GM21515 (cell line): ENCODE measurements at regions not wholly inside any gene's neighbourhood (a gene's known extent, or its start where the extent isn't known, plus 50 kb on each side); places are given as distances from the start of the nearest gene placed in this dataset.
"Not testable (repeated sequence)": the region's sequence is repeated elsewhere in the genome, so short reads cannot be mapped to it uniquely, and the experiment has no call there.

Source experiments
- ATAC-seq: cut with Tn5 transposase; IDR thresholded peaks from one replicate; pipeline ENCODE4 v1.9.1; 2021; ENCODE audit not compliant: unreplicated experiment

- ATAC-seq = no peak
Observed at GRCh38 chr9:78383130-78383529, 86.2 kb downstream of the PSAT1 start.

GRCh38 chr9:78386348-78386747, 89.4 kb downstream of the PSAT1 start:
- no peak for ATAC-seq

DNA sequence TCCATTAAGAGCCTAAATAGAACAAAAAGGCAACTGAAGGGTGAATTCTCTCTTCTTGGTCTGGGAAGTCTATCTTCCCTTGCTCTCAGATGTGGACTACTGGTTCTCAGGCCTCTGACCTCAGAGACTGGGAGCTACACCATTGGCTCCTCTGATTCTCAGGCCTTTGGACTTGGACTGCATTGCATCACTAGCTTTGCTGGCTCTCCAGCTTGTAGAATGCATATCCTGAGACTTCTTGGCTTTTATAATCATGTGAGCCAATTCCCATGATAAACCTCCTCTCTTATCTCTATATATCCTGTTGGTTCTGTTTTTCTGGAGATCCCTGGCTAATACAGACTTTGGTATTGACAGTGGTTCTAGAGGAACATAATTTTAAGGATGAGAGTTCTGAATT, 89.8 kb downstream of the PSAT1 start:
- ATAC-seq = no peak

DNA sequence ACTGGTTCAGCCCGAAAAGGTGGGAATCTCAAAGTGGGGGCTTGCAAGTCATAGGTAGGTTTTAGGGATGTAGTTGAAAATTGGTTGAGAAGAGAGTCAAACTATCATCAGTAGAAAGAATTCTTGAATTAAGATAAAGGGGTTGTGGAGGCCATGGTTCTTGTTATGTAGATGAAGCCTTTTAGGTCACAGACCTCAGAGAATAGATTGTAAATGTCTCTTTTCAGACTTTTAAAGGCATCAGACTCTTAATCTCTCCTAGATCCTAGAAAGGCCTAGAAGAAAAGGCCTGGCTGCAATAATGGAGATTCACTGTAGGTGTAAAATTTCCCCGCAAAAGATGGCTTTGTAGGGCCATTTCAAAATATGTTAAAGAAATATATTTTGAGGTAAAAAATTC, 96.4 kb downstream of the PSAT1 start:
- ATAC-seq = no peak

DNA sequence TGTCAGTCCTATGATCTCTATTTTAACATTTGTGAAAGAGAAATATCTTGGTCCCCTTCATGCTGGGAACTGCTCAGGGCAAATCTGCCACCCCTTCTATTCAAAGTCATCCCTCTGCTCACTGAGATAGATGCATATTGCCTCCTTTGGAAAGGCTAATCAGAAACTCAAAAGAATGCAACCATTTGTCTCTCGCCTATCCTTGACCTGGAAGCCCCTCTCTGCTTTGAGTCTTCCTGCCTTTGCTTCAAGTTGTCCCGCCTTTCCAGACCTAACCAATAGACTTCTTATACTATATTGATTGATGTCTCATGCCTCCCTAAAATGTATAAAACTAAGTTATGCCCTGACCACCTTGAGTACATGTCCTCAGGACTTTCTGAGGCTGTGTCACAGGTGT, 97.0 kb downstream of the PSAT1 start:
- ATAC-seq = no peak

DNA sequence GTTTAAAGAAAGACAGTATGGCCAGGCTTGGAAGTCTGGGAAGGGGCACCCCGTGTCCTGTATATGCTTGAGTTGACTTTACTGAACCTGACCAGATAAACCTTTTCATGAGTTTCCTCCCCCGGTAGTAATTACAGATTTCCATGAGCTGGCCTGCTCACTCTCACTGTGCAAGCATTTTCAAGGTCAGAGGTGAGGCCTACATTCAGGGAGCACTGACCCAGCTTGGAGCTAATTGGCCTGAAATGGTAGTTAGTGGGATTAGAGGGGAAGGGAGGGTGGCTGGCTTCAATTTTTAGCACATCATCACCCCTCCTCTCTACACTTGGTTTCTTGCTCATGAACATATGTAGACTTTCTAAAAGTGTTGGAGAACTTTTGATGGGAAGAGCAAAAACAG, 99.2 kb downstream of the PSAT1 start:
- no peak for ATAC-seq

- ATAC-seq = no peak
Observed at GRCh38 chr9:78397045-78397444, 100.1 kb downstream of the PSAT1 start.

DNA sequence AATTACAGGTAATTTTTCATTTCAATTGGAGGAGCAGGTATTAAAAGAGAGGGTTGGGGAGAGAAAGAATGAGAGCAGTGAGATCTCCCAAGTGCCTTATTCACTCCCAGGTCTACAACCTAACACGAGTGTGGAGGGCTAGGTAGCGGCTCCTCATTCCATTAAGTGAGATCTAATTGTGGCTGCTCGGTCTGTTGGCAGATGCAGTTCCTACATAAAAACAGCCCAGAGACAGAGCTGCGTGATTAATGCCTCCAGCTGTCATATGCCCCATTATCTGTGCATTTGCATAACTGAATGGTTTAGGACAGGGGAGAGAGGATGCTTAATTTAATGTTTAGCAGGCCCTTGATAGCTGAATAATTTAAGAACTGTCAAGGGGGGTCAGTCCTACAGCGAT, 100.5 kb downstream of the PSAT1 start:
- no peak for ATAC-seq

DNA sequence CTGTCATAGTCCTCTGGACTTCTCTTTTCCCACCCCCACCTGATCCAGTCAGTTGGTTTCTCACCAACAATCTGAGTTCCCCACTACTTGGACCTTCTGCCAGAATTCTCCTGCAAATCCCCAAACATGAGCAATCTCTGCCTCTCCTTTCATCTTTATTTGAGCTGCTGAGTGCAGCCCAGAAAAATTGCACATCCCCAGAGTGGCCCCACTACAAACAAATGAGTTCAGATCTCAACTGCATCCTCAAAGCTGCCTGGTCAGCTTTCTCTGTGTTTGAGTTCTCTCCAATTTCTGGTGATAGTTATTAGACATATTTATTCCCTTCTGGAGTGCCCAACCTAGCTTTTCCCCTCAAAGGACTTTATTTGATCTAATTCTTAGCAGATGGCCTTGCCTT, 102.2 kb downstream of the PSAT1 start:
- no peak for ATAC-seq

DNA sequence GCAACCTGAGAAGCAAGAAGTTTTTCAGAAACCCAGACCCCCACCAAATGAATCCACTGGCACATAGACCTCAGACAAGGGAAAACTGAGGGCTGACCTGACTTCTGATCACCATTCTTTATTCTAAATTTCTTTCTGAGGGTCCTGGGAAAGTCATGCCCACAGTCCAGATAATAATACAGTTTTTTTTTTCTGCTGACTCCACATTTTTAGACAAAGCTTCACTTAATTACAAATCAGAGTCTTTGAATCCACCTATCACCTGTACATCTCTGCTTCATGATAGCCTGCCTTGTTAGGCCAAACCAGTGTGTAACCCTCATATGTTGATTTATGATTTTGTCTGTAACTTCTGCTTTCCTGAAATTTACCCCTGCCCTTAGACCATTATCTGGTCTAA, 103.6 kb downstream of the PSAT1 start:
- ATAC-seq = no peak

DNA sequence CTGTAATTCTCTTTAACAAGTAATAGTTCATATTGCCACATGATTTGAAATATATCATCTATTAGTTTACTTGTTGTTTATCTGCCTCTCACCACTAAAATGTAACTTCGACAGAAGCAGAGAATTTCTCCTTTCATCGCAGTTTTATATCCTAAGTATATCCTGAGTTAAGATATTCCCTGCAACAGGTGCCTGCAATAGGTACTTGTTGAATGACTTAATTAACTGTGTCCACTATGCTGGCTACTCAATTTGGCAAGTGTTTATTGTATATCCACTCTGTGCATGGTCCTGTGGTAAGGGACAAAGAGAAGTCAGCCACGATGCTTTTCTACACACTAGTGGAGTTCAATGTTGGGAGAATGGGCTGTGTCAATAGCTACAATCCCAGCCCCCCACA, 108.5 kb downstream of the PSAT1 start:
- ATAC-seq = no peak

GRCh38 chr9:78406146-78406545, 109.2 kb downstream of the PSAT1 start:
- no peak for ATAC-seq

- ATAC-seq = no peak
Observed at GRCh38 chr9:78406933-78407332, 110.0 kb downstream of the PSAT1 start.

- no peak for ATAC-seq
Observed at GRCh38 chr9:78407636-78408312, 110.8 kb downstream of the PSAT1 start.

DNA sequence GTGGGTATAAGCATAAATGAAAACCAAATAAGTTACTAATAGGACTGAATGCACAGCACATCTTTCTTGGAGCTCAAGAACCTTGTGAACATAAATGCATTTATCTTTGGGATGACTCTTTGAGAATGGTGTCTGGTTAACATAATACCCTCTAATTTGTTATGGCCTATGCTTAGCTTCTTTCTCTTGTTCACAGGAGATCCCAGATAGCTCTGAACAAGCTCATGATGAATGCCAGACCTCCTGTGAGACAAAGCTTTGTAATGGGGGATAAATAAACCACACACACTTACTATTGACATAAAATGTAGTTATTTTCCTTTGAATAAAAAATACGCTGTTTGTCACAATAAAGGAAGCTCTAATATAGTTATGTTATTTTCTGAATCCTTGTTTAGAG, 111.5 kb downstream of the PSAT1 start:
- ATAC-seq = no peak

DNA sequence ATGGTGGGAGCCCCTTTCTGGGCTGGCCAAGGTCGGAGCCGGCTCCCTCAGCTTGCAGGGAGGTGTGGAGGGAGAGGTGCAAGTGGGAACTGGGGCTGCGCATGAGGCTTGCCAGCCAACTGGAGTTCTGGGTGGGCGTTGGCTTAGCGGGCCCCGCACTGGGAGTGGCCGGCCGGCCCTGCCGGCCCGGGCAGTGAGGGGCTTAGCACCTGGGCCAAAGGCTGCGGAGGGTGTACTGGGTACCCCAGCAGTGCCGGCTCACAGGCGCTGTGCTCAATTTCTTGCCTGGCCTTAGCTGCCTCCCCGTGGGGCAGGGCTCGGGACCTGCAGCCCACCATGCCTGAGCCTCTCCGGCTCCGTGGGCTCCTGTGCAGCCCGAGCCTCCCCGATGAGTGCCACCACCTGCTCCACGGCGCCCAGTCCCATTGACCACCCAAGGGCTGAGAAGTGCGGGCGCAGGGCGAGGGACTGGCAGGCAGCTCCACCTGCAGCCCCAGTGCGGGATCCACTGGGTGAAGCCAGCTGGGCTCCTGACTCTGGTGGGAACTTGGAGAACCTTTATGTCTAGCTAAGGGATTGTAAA, 113.1 kb downstream of the PSAT1 start:
- not testable (repeated sequence) for ATAC-seq

GRCh38 chr9:78422309-78422708, 125.4 kb downstream of the PSAT1 start:
- ATAC-seq = no peak

GRCh38 chr9:78424299-78424698, 127.4 kb downstream of the PSAT1 start:
- no peak for ATAC-seq

- no peak for ATAC-seq
Observed at GRCh38 chr9:78428640-78429039, 131.7 kb downstream of the PSAT1 start.

DNA sequence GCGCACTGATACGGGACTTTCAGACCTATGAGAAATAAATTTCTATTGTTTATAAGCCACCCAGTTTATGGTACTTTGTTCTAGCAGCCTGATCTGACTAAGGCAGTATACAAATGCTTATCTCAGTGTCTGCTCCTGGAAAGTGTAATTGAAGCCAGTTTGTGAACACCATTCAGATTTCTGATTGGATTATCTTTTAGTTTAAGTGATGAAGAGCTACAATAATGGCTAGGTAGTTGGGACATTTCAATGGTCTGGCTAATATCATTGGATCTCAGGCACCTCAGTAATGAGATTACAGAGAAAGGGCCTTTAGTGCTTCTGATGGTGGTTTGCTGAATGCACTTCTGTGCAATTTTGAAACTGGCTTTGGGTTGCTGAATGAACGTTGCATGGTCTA, 133.5 kb downstream of the PSAT1 start:
- ATAC-seq = no peak

DNA sequence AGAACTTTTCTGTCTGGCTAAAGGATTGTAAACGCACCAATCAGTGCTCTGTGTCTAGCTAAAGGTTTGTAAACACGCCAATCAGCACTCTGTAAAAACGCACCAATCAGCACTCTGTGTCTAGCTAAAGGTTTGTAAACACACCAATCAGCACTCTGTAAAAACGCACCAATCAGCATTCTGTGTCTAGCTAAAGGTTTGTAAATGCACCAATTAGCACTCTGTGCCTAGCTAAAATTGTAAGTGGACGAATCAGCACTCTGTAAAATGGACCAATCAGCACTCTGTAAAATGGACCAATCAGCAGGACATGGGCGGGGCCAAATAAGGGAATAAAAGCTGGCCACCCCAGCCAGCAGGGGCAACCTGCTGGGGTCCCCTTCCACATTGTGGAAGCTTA, 134.1 kb downstream of the PSAT1 start:
- ATAC-seq = not testable (repeated sequence)

DNA sequence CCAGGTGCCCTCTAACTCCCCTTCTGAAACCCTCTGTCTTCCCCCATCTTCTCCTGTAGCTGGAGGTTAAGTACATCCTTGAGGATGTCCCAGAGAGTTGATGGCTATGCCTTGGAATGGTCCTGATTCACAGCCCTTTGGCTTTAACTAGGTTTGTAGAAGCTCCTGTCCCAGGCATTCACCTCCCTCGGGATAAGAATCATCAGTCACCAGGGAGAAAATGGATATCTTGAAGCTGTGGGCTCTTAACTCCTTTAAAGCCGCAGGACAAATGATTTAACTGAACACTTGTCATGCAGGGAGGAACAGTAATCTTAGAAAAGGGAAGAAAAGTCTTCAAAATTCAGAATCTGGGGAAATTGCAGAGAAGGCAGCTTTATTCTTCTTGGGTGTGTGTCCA, 139.9 kb downstream of the PSAT1 start:
- ATAC-seq = no peak

- no peak for ATAC-seq
Observed at GRCh38 chr9:78437296-78437695, 140.4 kb downstream of the PSAT1 start.
